Left lobe of liver (tissue), 2 donors: ENCODE measurements at regions not wholly inside any gene's neighbourhood (a gene's known extent, or its start where the extent isn't known, plus 50 kb on each side); places are given as distances from the start of the nearest gene placed in this dataset.

Experiments used
- ATAC-seq: fragments of 200-7000 bp; cut with Tn5 transposase; one replicate; pipeline ENCODE4 v1.9.1; 2020; ENCODE audit warnings: mild to moderate bottlenecking, moderate library complexity
- DNase-seq: peaks from one replicate; pipeline ENCODE4 v3.0.0-alpha.2; 2020; ENCODE audit warnings: low spot score
- donor health status: DM: no; HTN: no; CAD: no; lungs with moderate emphysema.
- donor health status: DM: no; HTN: yes; CAD: no.

GRCh38 chr5:161960314-161960713, 107.3 kb upstream of the GABRG2 start:
- DNase-seq: no peak

GRCh38 chr5:161966564-161966963, 101.0 kb upstream of the GABRG2 start:
- ATAC-seq: peak; percentile 78
- no peak for DNase-seq

More at GRCh38 chr5:161960314-161960713, 107.3 kb upstream of the GABRG2 start:
- ATAC-seq: no peak

GRCh38 chr5:161975350-161975749, 92.2 kb upstream of the GABRG2 start:
- ATAC-seq: no peak
- no peak for DNase-seq

GRCh38 chr5:161988077-161988476, 79.5 kb upstream of the GABRG2 start:
- DNase-seq (no peak), ATAC-seq (no peak)
